Liver (tissue), 8 donors: ENCODE measurements at regions not wholly inside any gene's neighbourhood (a gene's known extent, or its start where the extent isn't known, plus 50 kb on each side); places are given as distances from the start of the nearest gene placed in this dataset.
"Not testable (repeated sequence)": the region's sequence is repeated elsewhere in the genome, so short reads cannot be mapped to it uniquely, and the experiment has no call there.

Source experiments
- DNase-seq: peaks from one replicate; pipeline ENCODE4 v3.0.0-alpha.2; 2017; ENCODE audit warnings: low spot score
- H3K27ac ChIP-seq, 2 donors: one replicate each; pipeline ENCODE4 v1.7.0; 2013; ENCODE audit warnings: inconsistent platforms in 2 of 2, low read length in 2 of 2, control low read depth in 1 of 2, low read depth in 1 of 2, mild to moderate bottlenecking in 1 of 2
- H3K27me3 ChIP-seq, 4 donors: one replicate each; pipeline versions ENCODE4 v1.6.1 to v1.7.0; 2013; ENCODE audit warnings: low read length in 3 of 4, inconsistent platforms in 1 of 4, mild to moderate bottlenecking in 1 of 4, moderate library complexity in 1 of 4; ENCODE audit not compliant: control insufficient read depth in 4 of 4, insufficient read depth in 4 of 4
- H3K36me3 ChIP-seq, 4 donors: one replicate each; pipeline versions ENCODE4 v1.6.1 to v1.7.0; 2013; ENCODE audit warnings: low read length in 3 of 4, mild to moderate bottlenecking in 3 of 4, low read depth in 1 of 4, moderate library complexity in 1 of 4; ENCODE audit not compliant: control insufficient read depth in 4 of 4, insufficient read depth in 3 of 4
- H3K4me1 ChIP-seq, 4 donors: one replicate each; pipeline versions ENCODE4 v1.6.1 to v1.7.0; 2013; ENCODE audit warnings: low read length in 3 of 4, mild to moderate bottlenecking in 3 of 4, moderate library complexity in 1 of 4; ENCODE audit not compliant: control insufficient read depth in 4 of 4, insufficient read depth in 4 of 4
- H3K4me3 ChIP-seq, 3 donors: one replicate each; pipeline versions ENCODE4 v1.6.1 to v1.7.0; 2013; ENCODE audit warnings: low read length in 3 of 3, control low read depth in 1 of 3, low read depth in 1 of 3, mild to moderate bottlenecking in 1 of 3
- H3K9ac ChIP-seq, 2 donors: one replicate each; pipeline ENCODE4 v1.7.0; 2013; ENCODE audit warnings: low read length in 2 of 2, mild to moderate bottlenecking in 2 of 2, moderate library complexity in 2 of 2, control low read depth in 1 of 2, low read depth in 1 of 2
- H3K9me3 ChIP-seq, 4 donors: one replicate each; pipeline versions ENCODE4 v1.6.1 to v1.7.0; 2013; ENCODE audit warnings: low read length in 3 of 4; ENCODE audit not compliant: control insufficient read depth in 4 of 4
- EGR1 ChIP-seq, 2 donors: IDR thresholded peaks; 2 replicates each; pipeline ENCODE4 v1.6.1; 2016 to 2018; ENCODE audit warnings: antibody characterized with exemption in 2 of 2, low read depth in 2 of 2
- FOXA1 ChIP-seq: IDR thresholded peaks from 2 replicates; pipeline ENCODE4 v1.6.1; 2016; ENCODE audit warnings: antibody characterized with exemption
- FOXA2 ChIP-seq: IDR thresholded peaks from 2 replicates; pipeline ENCODE4 v1.6.1; 2016; ENCODE audit warnings: antibody characterized with exemption
- GABPA ChIP-seq, 2 donors: IDR thresholded peaks in 1 of 2; conservative IDR thresholded peaks in 1 of 2; 2 replicates each; pipeline ENCODE4 v1.6.1; 2016; ENCODE audit warnings: antibody characterized with exemption in 2 of 2, mild to moderate bottlenecking in 1 of 2, moderate library complexity in 1 of 2
- HNF4A ChIP-seq, 2 donors: conservative IDR thresholded peaks; 2 replicates each; pipeline ENCODE4 v1.6.1; 2016; ENCODE audit warnings: antibody characterized with exemption in 2 of 2, mild to moderate bottlenecking in 2 of 2
- JUND ChIP-seq, 2 donors: IDR thresholded peaks; 2 replicates each; pipeline ENCODE4 v1.6.1; 2016; ENCODE audit warnings: antibody characterized with exemption in 2 of 2
- MAX ChIP-seq: IDR thresholded peaks from 2 replicates; pipeline ENCODE4 v1.6.1; 2016; ENCODE audit warnings: antibody characterized with exemption
- NR2F2 ChIP-seq: IDR thresholded peaks from 2 replicates; pipeline ENCODE4 v1.6.1; 2016; ENCODE audit warnings: antibody characterized with exemption
- REST ChIP-seq: IDR thresholded peaks from 2 replicates; pipeline ENCODE4 v1.6.1; 2016; ENCODE audit warnings: antibody characterized with exemption, mild to moderate bottlenecking
- RXRA ChIP-seq, 2 donors: IDR thresholded peaks; 2 replicates each; pipeline ENCODE4 v1.6.1; 2017 to 2018; ENCODE audit warnings: antibody characterized with exemption in 2 of 2, mild to moderate bottlenecking in 1 of 2
- TAF1 ChIP-seq: conservative IDR thresholded peaks from 2 replicates; pipeline ENCODE4 v1.6.1; 2016; ENCODE audit warnings: antibody characterized with exemption, mild to moderate bottlenecking
- YY1 ChIP-seq: IDR thresholded peaks from 2 replicates; pipeline ENCODE4 v1.6.1; 2016; ENCODE audit warnings: antibody characterized with exemption, mild to moderate bottlenecking
- ZBTB33 ChIP-seq: IDR thresholded peaks from 2 replicates; pipeline ENCODE4 v1.6.1; 2016; ENCODE audit warnings: antibody characterized with exemption
- WGBS: extraction: QIAGEN DNeasy Blood & Tissue Kit; methylation state at CpG from one replicate; pipeline ENCODE4 v1.1.7; 2013; 5-methylcytosine and 5-hydroxymethylcytosine counted together
- TF ChIP-seq, protein P1 (sequence below): IDR thresholded peaks from 2 replicates; pipeline ENCODE4 v1.6.1; 2016; ENCODE audit warnings: antibody characterized with exemption
- TF ChIP-seq, protein P2 (sequence below): fragments of 150-350 bp; IDR thresholded peaks from 2 replicates; pipeline ENCODE4 v1.5.1; 2017; ENCODE audit warnings: improper control_type of control experiment, low read depth, low read length; ENCODE audit not compliant: missing input control
- donor health status: healthy.
- donor health status: healthy.
- donor health status: healthy.
- donor health status: healthy.
- donor health status: healthy.

DNA sequence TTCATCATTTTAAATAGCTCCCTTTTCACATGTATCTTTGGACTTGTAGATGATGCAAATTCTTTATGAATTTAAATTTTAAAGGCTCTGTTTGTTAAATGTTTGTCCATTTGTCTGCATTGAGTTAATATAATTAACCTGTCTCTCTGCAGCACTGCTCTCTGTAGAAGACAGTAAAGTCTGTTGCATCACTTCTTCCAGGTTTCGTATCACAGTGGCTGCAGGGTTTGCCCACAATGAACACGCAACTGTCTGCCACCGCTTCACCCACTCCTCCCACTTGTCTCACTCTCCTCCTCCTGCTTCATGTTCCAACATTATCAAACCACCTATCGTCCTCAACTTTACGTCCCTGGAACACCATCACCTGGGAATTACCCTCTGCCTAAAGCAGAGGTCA lies 231.3 kb upstream of the SLC30A5 start:
- no peak for DNase-seq
- Histone ChIP-seq H3K9me3 (no peaks in the 10 kb centered on the region), H3K4me3 (no peak overlapping the region), H3K27me3 (no peaks in the 10 kb centered on the region), H3K9ac (no peak overlapping the region), H3K4me1 (no peaks in the 10 kb centered on the region), H3K27ac (no peak overlapping the region), H3K36me3 (no peaks in the 10 kb centered on the region)
- 93% methylated on average over 5 of the region's 5 CpGs for WGBS
- no peak for TF ChIP-seq HNF4A (conservative IDR thresholded peaks at IDR 0.05)
- no peak for TF ChIP-seq REST
- no peak for TF ChIP-seq EGR1 (IDR thresholded peaks at IDR 0.05; ENCODE audit: low read depth in 2 of 2)
- TF ChIP-seq, protein P1, sequence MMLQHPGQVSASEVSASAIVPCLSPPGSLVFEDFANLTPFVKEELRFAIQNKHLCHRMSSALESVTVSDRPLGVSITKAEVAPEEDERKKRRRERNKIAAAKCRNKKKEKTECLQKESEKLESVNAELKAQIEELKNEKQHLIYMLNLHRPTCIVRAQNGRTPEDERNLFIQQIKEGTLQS: no peak
- no peak for TF ChIP-seq FOXA1
- no peak for TF ChIP-seq FOXA2
- no peak for TF ChIP-seq RXRA (IDR thresholded peaks at IDR 0.05)
- TF ChIP-seq YY1: no peak
- TF ChIP-seq MAX: no peak
- no peak for TF ChIP-seq TAF1

DNA sequence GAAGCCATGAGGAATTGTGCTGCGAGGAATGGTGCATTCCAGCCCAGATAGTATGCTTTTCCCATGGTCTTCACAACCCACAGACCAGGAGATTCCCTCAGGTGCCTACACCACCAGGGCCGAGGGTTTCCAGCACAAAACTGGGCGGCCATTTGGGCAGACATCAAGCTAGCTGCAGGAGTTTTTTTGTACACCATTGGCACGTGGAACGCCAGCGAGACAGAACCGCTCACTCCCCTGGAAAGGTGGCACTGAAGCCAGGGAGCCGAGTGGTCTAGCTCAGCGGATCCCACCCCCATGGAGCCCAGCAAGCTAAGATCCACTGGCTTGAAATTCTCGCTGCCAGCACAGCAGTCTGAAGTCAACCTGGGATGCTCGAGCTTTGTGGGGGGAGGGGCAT lies 228.6 kb upstream of the SLC30A5 start:
- not testable (repeated sequence) for H3K27me3 ChIP-seq, H3K4me1 ChIP-seq, H3K9ac ChIP-seq, DNase-seq, H3K9me3 ChIP-seq, H3K4me3 ChIP-seq, H3K36me3 ChIP-seq, H3K27ac ChIP-seq
- 91% methylated on average over 11 of the region's 11 CpGs for WGBS

GRCh38 chr5:68872088-68872839 lies 221.6 kb upstream of the SLC30A5 start:
- H3K27ac ChIP-seq: no peak overlapping the region
- DNase-seq: no peak

More at GRCh38 chr5:68872088-68872839, 221.6 kb upstream of the SLC30A5 start:
- WGBS: 85% methylated on average over 6 of the region's 6 CpGs
- Histone ChIP-seq H3K9ac (no peak overlapping the region), H3K36me3 (no peaks in the 10 kb centered on the region), H3K27me3 (no peaks in the 10 kb centered on the region), H3K4me1 (no peaks in the 10 kb centered on the region), H3K4me3 (no peak overlapping the region), H3K9me3 (no peaks in the 10 kb centered on the region)
- no peak for TF ChIP-seq YY1
- TF ChIP-seq, protein P1: no peak
- TF ChIP-seq GABPA (IDR thresholded peaks at IDR 0.05 in 1 of 2, conservative IDR thresholded peaks at IDR 0.05 in 1 of 2): no peak
- TF ChIP-seq, protein P2, sequence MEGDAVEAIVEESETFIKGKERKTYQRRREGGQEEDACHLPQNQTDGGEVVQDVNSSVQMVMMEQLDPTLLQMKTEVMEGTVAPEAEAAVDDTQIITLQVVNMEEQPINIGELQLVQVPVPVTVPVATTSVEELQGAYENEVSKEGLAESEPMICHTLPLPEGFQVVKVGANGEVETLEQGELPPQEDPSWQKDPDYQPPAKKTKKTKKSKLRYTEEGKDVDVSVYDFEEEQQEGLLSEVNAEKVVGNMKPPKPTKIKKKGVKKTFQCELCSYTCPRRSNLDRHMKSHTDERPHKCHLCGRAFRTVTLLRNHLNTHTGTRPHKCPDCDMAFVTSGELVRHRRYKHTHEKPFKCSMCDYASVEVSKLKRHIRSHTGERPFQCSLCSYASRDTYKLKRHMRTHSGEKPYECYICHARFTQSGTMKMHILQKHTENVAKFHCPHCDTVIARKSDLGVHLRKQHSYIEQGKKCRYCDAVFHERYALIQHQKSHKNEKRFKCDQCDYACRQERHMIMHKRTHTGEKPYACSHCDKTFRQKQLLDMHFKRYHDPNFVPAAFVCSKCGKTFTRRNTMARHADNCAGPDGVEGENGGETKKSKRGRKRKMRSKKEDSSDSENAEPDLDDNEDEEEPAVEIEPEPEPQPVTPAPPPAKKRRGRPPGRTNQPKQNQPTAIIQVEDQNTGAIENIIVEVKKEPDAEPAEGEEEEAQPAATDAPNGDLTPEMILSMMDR: no peak
- TF ChIP-seq FOXA2: no peak
- no peak for TF ChIP-seq JUND (IDR thresholded peaks at IDR 0.05)
- TF ChIP-seq NR2F2: no peak
- no peak for TF ChIP-seq FOXA1
- TF ChIP-seq ZBTB33: no peak
